Small intestine (tissue), 7 donors: ENCODE measurements at regions not wholly inside any gene's neighbourhood (a gene's known extent, or its start where the extent isn't known, plus 50 kb on each side); places are given as distances from the start of the nearest gene placed in this dataset.

Experiments
- DNase-seq, 2 donors: peaks; one replicate each; pipeline versions ENCODE4 v3.0.0 to v3.0.0-alpha.2; 2013
- FAIRE-seq: peaks from 2 replicates; lab custom pipeline; 2012; peaks lifted over from hg19 to GRCh38; lab: Jason Lieb, UNC
- H3K27ac ChIP-seq, 3 donors: one replicate each; pipeline ENCODE4 v1.5.1; 2013; ENCODE audit warnings: low read length in 2 of 3, mild to moderate bottlenecking in 2 of 3, control low read depth in 1 of 3, inconsistent platforms in 1 of 3, low read depth in 1 of 3, moderate library complexity in 1 of 3
- H3K27me3 ChIP-seq, 3 donors: one replicate each; pipeline ENCODE4 v1.6.1; 2013; ENCODE audit warnings: low read length in 3 of 3, inconsistent platforms in 1 of 3; ENCODE audit not compliant: control insufficient read depth in 3 of 3, insufficient read depth in 3 of 3
- H3K36me3 ChIP-seq, 3 donors: one replicate each; pipeline ENCODE4 v1.6.1; 2013; ENCODE audit warnings: low read length in 3 of 3, inconsistent platforms in 1 of 3, low read depth in 1 of 3, mild to moderate bottlenecking in 1 of 3, moderate library complexity in 1 of 3; ENCODE audit not compliant: control insufficient read depth in 3 of 3, insufficient read depth in 2 of 3
- H3K4me1 ChIP-seq, 3 donors: one replicate each; pipeline ENCODE4 v1.6.1; 2013; ENCODE audit warnings: low read length in 2 of 3, inconsistent platforms in 1 of 3, low read depth in 1 of 3, mild to moderate bottlenecking in 1 of 3, moderate library complexity in 1 of 3; ENCODE audit not compliant: control insufficient read depth in 3 of 3, insufficient read depth in 2 of 3
- H3K4me3 ChIP-seq, 3 donors: one replicate each; pipeline ENCODE4 v1.5.1; 2013; ENCODE audit warnings: low read length in 3 of 3, control low read depth in 1 of 3, inconsistent platforms in 1 of 3, low read depth in 1 of 3, mild to moderate bottlenecking in 1 of 3, moderate library complexity in 1 of 3
- H3K9me3 ChIP-seq, 2 donors: one replicate each; pipeline ENCODE4 v1.6.1; 2013; ENCODE audit warnings: low read depth in 1 of 2, low read length in 1 of 2; ENCODE audit not compliant: control insufficient read depth in 2 of 2, insufficient read depth in 1 of 2
- WGBS, 3 donors: extraction: QIAGEN DNeasy Blood & Tissue Kit; methylation state at CpG; one replicate each; pipeline ENCODE4 v1.1.7; 2013; 5-methylcytosine and 5-hydroxymethylcytosine counted together
- donor health status: healthy with polysubstance abuse.
- donor health status: control.
- donor health status: control.
- donor health status: Bipolar disorder and iron deficiency.
- donor health status: healthy.

- Histone ChIP-seq H3K4me1 (no peaks in the 10 kb centered on the region), H3K27ac (no peak overlapping the region), H3K36me3 (no peaks in the 10 kb centered on the region), H3K9me3 (peaks cover 0 to 1% of the 10 kb centered on the region in 2 donors), H3K27me3 (no peaks in the 10 kb centered on the region), H3K4me3 (no peak overlapping the region)
- FAIRE-seq (no peak), DNase-seq (no peak)
Observed at GRCh38 chr9:102779356-102779755, 215.8 kb upstream of the CYLC2 start.

- Histone ChIP-seq H3K4me1 (no peaks in the 10 kb centered on the region), H3K9me3 (peaks cover 0 to 1% of the 10 kb centered on the region in 2 donors), H3K27me3 (no peaks in the 10 kb centered on the region), H3K4me3 (no peak overlapping the region), H3K36me3 (no peaks in the 10 kb centered on the region), H3K27ac (no peak overlapping the region)
- DNase-seq (no peak), FAIRE-seq (no peak)
- 58 to 67% (median 59%) methylated on average over 4 of the region's 4 CpGs for WGBS, 3 donors
Observed at GRCh38 chr9:102778746-102779145, 216.4 kb upstream of the CYLC2 start.

GRCh38 chr9:102770704-102771103 lies 224.4 kb upstream of the CYLC2 start:
- 91 to 94% (median 92%) methylated on average over 3 of the region's 3 CpGs for WGBS, 3 donors

GRCh38 chr9:102769307-102769706 lies 225.8 kb upstream of the CYLC2 start:
- no peak overlapping the region for H3K4me3 ChIP-seq
- no peaks in the 10 kb centered on the region for H3K4me1 ChIP-seq
- no peaks in the 10 kb centered on the region for H3K27me3 ChIP-seq
- FAIRE-seq (no peak), DNase-seq (no peak)
- WGBS, 3 donors, result 76 to 84% (median 84%) methylated on average over 1 of the region's 1 CpG
- H3K9me3 ChIP-seq, result no peaks in the 10 kb centered on the region
- no peak overlapping the region for H3K27ac ChIP-seq
- H3K36me3 ChIP-seq, result no peaks in the 10 kb centered on the region

More at GRCh38 chr9:102770704-102771103, 224.4 kb upstream of the CYLC2 start:
- H3K27me3 ChIP-seq, result no peaks in the 10 kb centered on the region
- H3K4me1 ChIP-seq, result no peaks in the 10 kb centered on the region
- no peak overlapping the region for H3K4me3 ChIP-seq
- DNase-seq (no peak), FAIRE-seq (no peak)
- H3K9me3 ChIP-seq, result no peaks in the 10 kb centered on the region
- H3K27ac ChIP-seq, result no peak overlapping the region
- no peaks in the 10 kb centered on the region for H3K36me3 ChIP-seq

GRCh38 chr9:102768002-102768401 lies 227.1 kb upstream of the CYLC2 start:
- H3K36me3 ChIP-seq, result no peaks in the 10 kb centered on the region
- H3K9me3 ChIP-seq, result no peaks in the 10 kb centered on the region
- DNase-seq (no peak), FAIRE-seq (no peak)
- H3K27me3 ChIP-seq, result no peaks in the 10 kb centered on the region
- H3K4me1 ChIP-seq, result no peaks in the 10 kb centered on the region
- H3K27ac ChIP-seq, result no peak overlapping the region
- WGBS, 3 donors, result 66 to 80% (median 80%) methylated on average over 3 of the region's 3 CpGs
- H3K4me3 ChIP-seq, result no peak overlapping the region

- DNase-seq, result no peak
- no peak for FAIRE-seq
- Histone ChIP-seq H3K27me3 (no peaks in the 10 kb centered on the region), H3K36me3 (no peaks in the 10 kb centered on the region), H3K9me3 (no peaks in the 10 kb centered on the region), H3K4me1 (no peaks in the 10 kb centered on the region), H3K27ac (no peak overlapping the region), H3K4me3 (no peak overlapping the region)
- WGBS, 3 donors, result 74 to 83% (median 82%) methylated on average over 4 of the region's 4 CpGs
Observed at GRCh38 chr9:102767076-102767475, 228.1 kb upstream of the CYLC2 start.

- Histone ChIP-seq H3K36me3 (no peaks in the 10 kb centered on the region), H3K27ac (no peak overlapping the region), H3K9me3 (no peaks in the 10 kb centered on the region), H3K4me1 (no peaks in the 10 kb centered on the region), H3K4me3 (no peak overlapping the region), H3K27me3 (no peaks in the 10 kb centered on the region)
- FAIRE-seq, result no peak
- 69 to 79% (median 74%) methylated on average over 1 of the region's 1 CpG for WGBS, 3 donors
- no peak for DNase-seq
Observed at GRCh38 chr9:102740578-102740977, 254.6 kb upstream of the CYLC2 start.

GRCh38 chr9:102728946-102729345 lies 266.2 kb upstream of the CYLC2 start:
- WGBS, 3 donors, result 77 to 85% (median 82%) methylated on average over 6 of the region's 6 CpGs
- H3K9me3 ChIP-seq, result peaks cover 0 to 5% of the 10 kb centered on the region in 2 donors
- no peaks in the 10 kb centered on the region for H3K4me1 ChIP-seq
- no peak overlapping the region for H3K4me3 ChIP-seq
- no peaks in the 10 kb centered on the region for H3K36me3 ChIP-seq
- no peaks in the 10 kb centered on the region for H3K27me3 ChIP-seq
- DNase-seq (no peak), FAIRE-seq (no peak)
- no peak overlapping the region for H3K27ac ChIP-seq

- WGBS, 3 donors, result 73 to 90% (median 90%) methylated on average over 3 of the region's 3 CpGs
- Histone ChIP-seq H3K4me1 (no peaks in the 10 kb centered on the region), H3K4me3 (no peak overlapping the region), H3K27me3 (no peaks in the 10 kb centered on the region), H3K9me3 (peaks cover 0 to 11% of the 10 kb centered on the region in 2 donors), H3K27ac (no peak overlapping the region), H3K36me3 (no peaks in the 10 kb centered on the region)
- DNase-seq, result no peak
- no peak for FAIRE-seq
Observed at GRCh38 chr9:102714184-102714583, 280.9 kb upstream of the CYLC2 start.
